OCI-LY1 (cell line): ENCODE measurements at regions not wholly inside any gene's neighbourhood (a gene's known extent, or its start where the extent isn't known, plus 50 kb on each side); places are given as distances from the start of the nearest gene placed in this dataset.

Experiments
- H2AFZ ChIP-seq: fragments of 200-600 bp; sonication (generic), shearing (Covaris generic); 2 replicates; pipeline ENCODE4 v1.6.0; 2014; ENCODE audit warnings: antibody characterized with exemption, mild to moderate bottlenecking, low read length
- H3F3A ChIP-seq: fragments of 200-600 bp; sonication (generic), shearing (Covaris generic); 2 replicates; pipeline ENCODE4 v1.6.0; 2014; ENCODE audit warnings: mild to moderate bottlenecking, antibody characterized with exemption, low read length, moderate library complexity; ENCODE audit not compliant: insufficient read depth
- H3K27ac ChIP-seq: fragments of 200-600 bp; sonication (generic); 2 replicates; pipeline ENCODE4 v1.5.1; 2014; ENCODE audit warnings: low read length, mixed run types, mild to moderate bottlenecking, low read depth; ENCODE audit not compliant: poor library complexity, severe bottlenecking
- H3K27me3 ChIP-seq: fragments of 200-600 bp; sonication (generic); 2 replicates; pipeline ENCODE4 v1.6.0; 2014; ENCODE audit warnings: antibody characterized with exemption, mild to moderate bottlenecking, low read length, moderate library complexity; ENCODE audit not compliant: insufficient read depth
- H3K36me3 ChIP-seq: fragments of 200-600 bp; sonication (generic); 2 replicates; pipeline ENCODE4 v1.6.1; 2014; ENCODE audit warnings: mild to moderate bottlenecking, antibody characterized with exemption, low read length, moderate library complexity, mixed read lengths; ENCODE audit not compliant: insufficient read depth
- H3K4me1 ChIP-seq: fragments of 200-600 bp; sonication (generic); 2 replicates; pipeline ENCODE4 v1.5.1; 2014; ENCODE audit warnings: mild to moderate bottlenecking, low read length, moderate library complexity; ENCODE audit not compliant: insufficient read depth, severe bottlenecking
- H3K4me2 ChIP-seq: fragments of 200-600 bp; sonication (generic), shearing (Covaris generic); 2 replicates; pipeline ENCODE4 v1.6.1; 2014; ENCODE audit warnings: low read length
- H3K4me3 ChIP-seq: fragments of 200-600 bp; sonication (generic); 2 replicates; pipeline ENCODE4 v1.5.1; 2014; ENCODE audit warnings: low read length, low read depth, mild to moderate bottlenecking, mixed read lengths; ENCODE audit not compliant: poor library complexity, severe bottlenecking
- H3K79me2 ChIP-seq: fragments of 200-600 bp; shearing (Covaris generic); 2 replicates; pipeline ENCODE4 v1.6.1; 2016; ENCODE audit warnings: mixed run types, low read length, mixed read lengths; ENCODE audit not compliant: insufficient read depth
- H3K9ac ChIP-seq: fragments of 200-600 bp; sonication (generic), shearing (Covaris generic); 2 replicates; pipeline ENCODE4 v1.6.1; 2014; ENCODE audit warnings: mild to moderate bottlenecking, low read length, mixed read lengths
- H3K9me2 ChIP-seq: fragments of 200-600 bp; sonication (generic), shearing (Covaris generic); 2 replicates; pipeline ENCODE4 v1.6.1; 2014; ENCODE audit warnings: low read depth, mild to moderate bottlenecking, low read length, mixed read lengths
- H3K9me3 ChIP-seq: fragments of 200-600 bp; shearing (Covaris generic); 2 replicates; pipeline ENCODE4 v1.6.1; 2014; ENCODE audit warnings: low read length, mixed read lengths
- H4K20me1 ChIP-seq: fragments of 200-600 bp; sonication (generic), shearing (Covaris generic); 2 replicates; pipeline ENCODE4 v1.6.0; 2016; ENCODE audit warnings: mild to moderate bottlenecking, low read length; ENCODE audit not compliant: insufficient read depth
- EZH2 ChIP-seq: fragments of 200-600 bp; sonication (generic), shearing (Covaris generic); IDR thresholded peaks from 2 replicates; pipeline ENCODE4 v1.8.0; 2017; ENCODE audit warnings: borderline replicate concordance, mixed run types, mild to moderate bottlenecking, antibody characterized with exemption, low read length, moderate library complexity, mixed read lengths
- TF ChIP-seq, protein P1 (sequence below): fragments of 200-600 bp; sonication (generic), shearing (Covaris generic); IDR thresholded peaks from 2 replicates; pipeline ENCODE4 v1.5.1; 2017; ENCODE audit warnings: mild to moderate bottlenecking, antibody characterized with exemption, low read length, moderate library complexity, mixed read lengths

- no peaks in the 10 kb centered on the region for H3K36me3 ChIP-seq
- H3K27me3 ChIP-seq: no peaks in the 10 kb centered on the region
- no peak overlapping the region for H3K9ac ChIP-seq
- no peak overlapping the region for H3K4me2 ChIP-seq
- H2AFZ ChIP-seq: no peak overlapping the region
- H3K4me1 ChIP-seq: peaks cover 6% of the 10 kb centered on the region
- TF ChIP-seq EZH2: no peak
- TF ChIP-seq, protein P1, sequence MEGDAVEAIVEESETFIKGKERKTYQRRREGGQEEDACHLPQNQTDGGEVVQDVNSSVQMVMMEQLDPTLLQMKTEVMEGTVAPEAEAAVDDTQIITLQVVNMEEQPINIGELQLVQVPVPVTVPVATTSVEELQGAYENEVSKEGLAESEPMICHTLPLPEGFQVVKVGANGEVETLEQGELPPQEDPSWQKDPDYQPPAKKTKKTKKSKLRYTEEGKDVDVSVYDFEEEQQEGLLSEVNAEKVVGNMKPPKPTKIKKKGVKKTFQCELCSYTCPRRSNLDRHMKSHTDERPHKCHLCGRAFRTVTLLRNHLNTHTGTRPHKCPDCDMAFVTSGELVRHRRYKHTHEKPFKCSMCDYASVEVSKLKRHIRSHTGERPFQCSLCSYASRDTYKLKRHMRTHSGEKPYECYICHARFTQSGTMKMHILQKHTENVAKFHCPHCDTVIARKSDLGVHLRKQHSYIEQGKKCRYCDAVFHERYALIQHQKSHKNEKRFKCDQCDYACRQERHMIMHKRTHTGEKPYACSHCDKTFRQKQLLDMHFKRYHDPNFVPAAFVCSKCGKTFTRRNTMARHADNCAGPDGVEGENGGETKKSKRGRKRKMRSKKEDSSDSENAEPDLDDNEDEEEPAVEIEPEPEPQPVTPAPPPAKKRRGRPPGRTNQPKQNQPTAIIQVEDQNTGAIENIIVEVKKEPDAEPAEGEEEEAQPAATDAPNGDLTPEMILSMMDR: no peak
- H3F3A ChIP-seq: no peaks in the 10 kb centered on the region
- H3K9me3 ChIP-seq: no peaks in the 10 kb centered on the region
- no peaks in the 10 kb centered on the region for H3K9me2 ChIP-seq
- no peaks in the 10 kb centered on the region for H3K79me2 ChIP-seq
- no peaks in the 10 kb centered on the region for H4K20me1 ChIP-seq
- no peak overlapping the region for H3K4me3 ChIP-seq
- no peak overlapping the region for H3K27ac ChIP-seq
These were observed 109.7 kb upstream of the FER start for GRCh38 chr5:108638021-108638420.

DNA sequence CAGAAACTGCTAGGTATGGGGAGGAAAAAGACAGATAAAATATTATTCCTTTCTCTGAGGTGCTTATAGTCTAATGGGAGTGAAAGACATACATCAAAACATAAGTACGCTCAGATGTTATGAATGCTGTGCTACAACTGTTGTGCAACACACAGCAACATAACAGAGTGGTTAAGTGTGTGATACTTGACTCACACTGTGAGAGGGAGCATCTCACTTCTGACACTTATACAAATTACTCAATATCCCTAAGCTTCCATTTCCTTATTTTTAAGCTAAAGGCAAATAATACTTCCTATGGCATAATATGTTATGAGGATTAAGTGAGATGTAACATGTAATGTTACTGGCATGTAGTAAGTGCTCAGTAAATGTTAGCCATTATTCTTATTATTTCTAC is 110.6 kb upstream of the FER start:
- H3K27ac ChIP-seq: no peak overlapping the region
- no peak overlapping the region for H3K4me3 ChIP-seq
- no peaks in the 10 kb centered on the region for H3K9me2 ChIP-seq
- no peaks in the 10 kb centered on the region for H3F3A ChIP-seq
- no peak overlapping the region for H3K9ac ChIP-seq
- H3K36me3 ChIP-seq: no peaks in the 10 kb centered on the region
- peaks cover 5% of the 10 kb centered on the region for H3K4me1 ChIP-seq
- no peaks in the 10 kb centered on the region for H4K20me1 ChIP-seq
- no peaks in the 10 kb centered on the region for H3K9me3 ChIP-seq
- no peak overlapping the region for H2AFZ ChIP-seq
- TF ChIP-seq EZH2: no peak
- TF ChIP-seq, protein P1: no peak
- H3K27me3 ChIP-seq: no peaks in the 10 kb centered on the region
- H3K79me2 ChIP-seq: no peaks in the 10 kb centered on the region
- no peak overlapping the region for H3K4me2 ChIP-seq

- H3K4me2 ChIP-seq: no peak overlapping the region
- H3K9me2 ChIP-seq: no peaks in the 10 kb centered on the region
- no peaks in the 10 kb centered on the region for H3K27me3 ChIP-seq
- no peaks in the 10 kb centered on the region for H3F3A ChIP-seq
- H3K9me3 ChIP-seq: no peaks in the 10 kb centered on the region
- no peak overlapping the region for H2AFZ ChIP-seq
- H3K27ac ChIP-seq: no peak overlapping the region
- H3K79me2 ChIP-seq: no peaks in the 10 kb centered on the region
- no peak overlapping the region for H3K9ac ChIP-seq
- no peaks in the 10 kb centered on the region for H3K4me1 ChIP-seq
- TF ChIP-seq, protein P1: no peak
- no peak for TF ChIP-seq EZH2
- H4K20me1 ChIP-seq: no peaks in the 10 kb centered on the region
- no peaks in the 10 kb centered on the region for H3K36me3 ChIP-seq
- H3K4me3 ChIP-seq: no peak overlapping the region
These were observed 111.4 kb upstream of the FER start for GRCh38 chr5:108636135-108636853.
